ENCODE measurements at regions not wholly inside any gene's neighbourhood (a gene's known extent, or its start where the extent isn't known, plus 50 kb on each side); places are given as distances from the start of the nearest gene placed in this dataset.
"Not testable (repeated sequence)": the region's sequence is repeated elsewhere in the genome, so short reads cannot be mapped to it uniquely, and the experiment has no call there.

- DNase-seq (ENCODE audit: low read depth, low spot score) = no peak
- H3K4me3 ChIP-seq (ENCODE audit: low read depth, low read length) = no peak overlapping the region
- no peak for TF ChIP-seq CTCF (IDR thresholded peaks at IDR 0.05; ENCODE audit: low read depth, low read length)
- in situ Hi-C loops (cut with HindIII; ENCODE audit: low sequenced_read_pairs) = no loop called here
Observed at GRCh38 chr14:48331421-48331820, 656.0 kb upstream of the MDGA2 start.

- no peak for TF ChIP-seq CTCF (IDR thresholded peaks at IDR 0.05; ENCODE audit: low read depth, low read length)
- DNase-seq (ENCODE audit: low read depth, low spot score) = no peak
- no peak overlapping the region for H3K4me3 ChIP-seq (ENCODE audit: low read depth, low read length)
- in situ Hi-C loops (cut with HindIII; ENCODE audit: low sequenced_read_pairs) = no loop called here
Observed at GRCh38 chr14:48325486-48325885, 650.1 kb upstream of the MDGA2 start.

GRCh38 chr14:48323665-48324064 lies 648.3 kb upstream of the MDGA2 start:
- in situ Hi-C loops (cut with HindIII; ENCODE audit: low sequenced_read_pairs) = no loop called here
- TF ChIP-seq CTCF (IDR thresholded peaks at IDR 0.05; ENCODE audit: low read depth, low read length) = no peak
- no peak overlapping the region for H3K4me3 ChIP-seq (ENCODE audit: low read depth, low read length)
- DNase-seq (ENCODE audit: low read depth, low spot score) = peak; percentile 1

- no peak overlapping the region for H3K4me3 ChIP-seq (ENCODE audit: low read depth, low read length)
- no peak for TF ChIP-seq CTCF (IDR thresholded peaks at IDR 0.05; ENCODE audit: low read depth, low read length)
- in situ Hi-C loops (cut with HindIII; ENCODE audit: low sequenced_read_pairs) = no loop called here
- DNase-seq (ENCODE audit: low read depth, low spot score) = no peak
Observed at GRCh38 chr14:48319823-48320222, 644.4 kb upstream of the MDGA2 start.

- H3K4me3 ChIP-seq (ENCODE audit: low read depth, low read length) = no peak overlapping the region
- DNase-seq (ENCODE audit: low read depth, low spot score) = no peak
- in situ Hi-C loops (cut with HindIII; ENCODE audit: low sequenced_read_pairs) = no loop called here
- no peak for TF ChIP-seq CTCF (IDR thresholded peaks at IDR 0.05; ENCODE audit: low read depth, low read length)
Observed at GRCh38 chr14:48304729-48305128, 629.3 kb upstream of the MDGA2 start.

GRCh38 chr14:48289701-48290100 lies 614.3 kb upstream of the MDGA2 start:
- TF ChIP-seq CTCF (IDR thresholded peaks at IDR 0.05; ENCODE audit: low read depth, low read length) = no peak
- no peak for DNase-seq (ENCODE audit: low read depth, low spot score)
- no peak overlapping the region for H3K4me3 ChIP-seq (ENCODE audit: low read depth, low read length)
- in situ Hi-C loops (cut with HindIII; ENCODE audit: low sequenced_read_pairs) = no loop called here

GRCh38 chr14:48285217-48285616 lies 609.8 kb upstream of the MDGA2 start:
- H3K4me3 ChIP-seq (ENCODE audit: low read depth, low read length); DNase-seq (ENCODE audit: low read depth, low spot score): not testable (repeated sequence)

More at GRCh38 chr14:48285217-48285616, 609.8 kb upstream of the MDGA2 start:
- in situ Hi-C loops (cut with HindIII; ENCODE audit: low sequenced_read_pairs) = not testable (repeated sequence)
